Progenitor cell of endocrine pancreas (in vitro differentiated cells): ENCODE measurements at regions not wholly inside any gene's neighbourhood (a gene's known extent, or its start where the extent isn't known, plus 50 kb on each side); places are given as distances from the start of the nearest gene placed in this dataset.

ENCODE experiments used
- DNase-seq: peaks from one replicate; pipeline ENCODE4 v3.0.0; 2021; ENCODE audit warnings: low spot score; ENCODE audit not compliant: unreplicated experiment
- H3K27ac Mint-ChIP-seq: 2 replicates; pipeline ENCODE4 v1.8.0; 2021; ENCODE audit warnings: mild to moderate bottlenecking, moderate library complexity, mixed read lengths
- H3K27me3 Mint-ChIP-seq: 2 replicates; pipeline ENCODE4 v1.8.0; 2021; ENCODE audit warnings: mixed read lengths
- H3K36me3 Mint-ChIP-seq: 2 replicates; pipeline ENCODE4 v1.8.0; 2022; ENCODE audit warnings: mixed read lengths; ENCODE audit not compliant: insufficient read depth
- H3K4me1 Mint-ChIP-seq: 2 replicates; pipeline ENCODE4 v1.8.0; 2021; ENCODE audit warnings: low read depth, mixed read lengths
- H3K4me3 Mint-ChIP-seq: 2 replicates; pipeline ENCODE4 v1.8.0; 2021; ENCODE audit warnings: low read depth, mild to moderate bottlenecking, moderate library complexity, mixed read lengths
- H3K9me3 Mint-ChIP-seq: 2 replicates; pipeline ENCODE4 v1.8.0; 2021; ENCODE audit warnings: low read depth, mixed read lengths
- TF ChIP-seq, protein P1 (sequence below): fragments of 200-600 bp; sonication (generic); IDR thresholded peaks from one replicate; pipeline ENCODE4 v1.5.0; 2021; ENCODE audit warnings: antibody characterized with exemption, mild to moderate bottlenecking; ENCODE audit not compliant: unreplicated experiment

DNA sequence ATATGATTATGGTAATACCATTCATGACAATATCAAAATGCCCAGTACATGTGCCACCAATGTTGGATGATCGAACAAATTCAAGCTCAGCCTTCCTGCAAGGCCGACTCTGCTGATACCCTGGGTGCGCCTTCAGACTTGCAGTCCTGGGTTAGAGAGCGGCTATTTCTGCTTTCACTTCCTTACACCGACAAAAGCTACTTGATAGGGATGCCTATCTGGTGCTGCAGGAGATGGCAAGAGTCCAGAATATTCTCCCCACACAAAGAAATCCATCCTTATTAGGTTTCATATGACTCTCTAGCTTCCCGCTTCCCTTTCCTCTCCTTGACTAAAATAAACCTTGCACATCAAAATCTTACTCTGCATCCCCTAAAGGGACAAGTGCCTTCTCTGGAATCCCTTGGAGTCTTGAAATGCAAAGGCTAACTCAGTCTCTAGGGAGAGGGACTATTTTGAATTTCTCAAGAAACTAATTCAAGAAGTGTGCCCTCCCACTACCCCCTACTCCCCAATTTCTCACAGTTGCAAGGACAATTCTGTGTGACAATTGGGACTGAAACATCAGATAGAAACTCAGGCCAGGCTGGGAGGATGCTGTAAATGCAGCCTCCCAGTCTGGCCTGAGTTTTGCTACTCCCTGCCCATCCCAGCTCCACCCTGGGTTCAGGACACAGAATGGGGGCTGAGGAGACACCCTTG is 103.1 kb upstream of the USP24 start:
- TF ChIP-seq, protein P1, sequence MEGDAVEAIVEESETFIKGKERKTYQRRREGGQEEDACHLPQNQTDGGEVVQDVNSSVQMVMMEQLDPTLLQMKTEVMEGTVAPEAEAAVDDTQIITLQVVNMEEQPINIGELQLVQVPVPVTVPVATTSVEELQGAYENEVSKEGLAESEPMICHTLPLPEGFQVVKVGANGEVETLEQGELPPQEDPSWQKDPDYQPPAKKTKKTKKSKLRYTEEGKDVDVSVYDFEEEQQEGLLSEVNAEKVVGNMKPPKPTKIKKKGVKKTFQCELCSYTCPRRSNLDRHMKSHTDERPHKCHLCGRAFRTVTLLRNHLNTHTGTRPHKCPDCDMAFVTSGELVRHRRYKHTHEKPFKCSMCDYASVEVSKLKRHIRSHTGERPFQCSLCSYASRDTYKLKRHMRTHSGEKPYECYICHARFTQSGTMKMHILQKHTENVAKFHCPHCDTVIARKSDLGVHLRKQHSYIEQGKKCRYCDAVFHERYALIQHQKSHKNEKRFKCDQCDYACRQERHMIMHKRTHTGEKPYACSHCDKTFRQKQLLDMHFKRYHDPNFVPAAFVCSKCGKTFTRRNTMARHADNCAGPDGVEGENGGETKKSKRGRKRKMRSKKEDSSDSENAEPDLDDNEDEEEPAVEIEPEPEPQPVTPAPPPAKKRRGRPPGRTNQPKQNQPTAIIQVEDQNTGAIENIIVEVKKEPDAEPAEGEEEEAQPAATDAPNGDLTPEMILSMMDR = no peak
- no peaks in the 10 kb centered on the region for H3K9me3 Mint-ChIP-seq
- no peaks in the 10 kb centered on the region for H3K36me3 Mint-ChIP-seq
- H3K27me3 Mint-ChIP-seq = peaks cover 12% of the 10 kb centered on the region
- H3K4me3 Mint-ChIP-seq = no peak overlapping the region
- H3K4me1 Mint-ChIP-seq = no peaks in the 10 kb centered on the region
- H3K27ac Mint-ChIP-seq = no peak overlapping the region
- no peak for DNase-seq

- H3K27ac Mint-ChIP-seq = no peak overlapping the region
- H3K36me3 Mint-ChIP-seq = no peaks in the 10 kb centered on the region
- H3K9me3 Mint-ChIP-seq = no peaks in the 10 kb centered on the region
- H3K4me3 Mint-ChIP-seq = no peak overlapping the region
- no peaks in the 10 kb centered on the region for H3K4me1 Mint-ChIP-seq
- TF ChIP-seq, protein P1 = no peak
- peaks cover 12% of the 10 kb centered on the region for H3K27me3 Mint-ChIP-seq
- DNase-seq = no peak
Observed at GRCh38 chr1:55317673-55318072, 102.5 kb upstream of the USP24 start.

GRCh38 chr1:55316947-55317662 is 101.9 kb upstream of the USP24 start:
- H3K36me3 Mint-ChIP-seq = no peaks in the 10 kb centered on the region
- peaks cover 12% of the 10 kb centered on the region for H3K27me3 Mint-ChIP-seq
- TF ChIP-seq, protein P1 = no peak
- H3K9me3 Mint-ChIP-seq = no peaks in the 10 kb centered on the region
- no peak overlapping the region for H3K4me3 Mint-ChIP-seq
- H3K27ac Mint-ChIP-seq = no peak overlapping the region
- no peaks in the 10 kb centered on the region for H3K4me1 Mint-ChIP-seq
- DNase-seq = no peak

- Mint-ChIP-seq H3K4me3 (no peak overlapping the region), H3K36me3 (no peaks in the 10 kb centered on the region), H3K4me1 (no peaks in the 10 kb centered on the region), H3K27ac (no peak overlapping the region), H3K9me3 (no peaks in the 10 kb centered on the region), H3K27me3 (peaks cover 12% of the 10 kb centered on the region)
- TF ChIP-seq, protein P1 = no peak
- no peak for DNase-seq
Observed at GRCh38 chr1:55316502-55316901, 101.3 kb upstream of the USP24 start.

GRCh38 chr1:55315552-55315951 is 100.4 kb upstream of the USP24 start:
- DNase-seq = no peak

More at GRCh38 chr1:55315552-55315951, 100.4 kb upstream of the USP24 start:
- Mint-ChIP-seq H3K4me3 (no peak overlapping the region), H3K36me3 (no peaks in the 10 kb centered on the region), H3K9me3 (no peaks in the 10 kb centered on the region), H3K27me3 (peaks cover 12% of the 10 kb centered on the region), H3K27ac (no peak overlapping the region), H3K4me1 (no peaks in the 10 kb centered on the region)
- TF ChIP-seq, protein P1 = no peak
